PFSK-1 (cell line): ENCODE measurements at regions not wholly inside any gene's neighbourhood (a gene's known extent, or its start where the extent isn't known, plus 50 kb on each side); places are given as distances from the start of the nearest gene placed in this dataset.

Experiments used
- FOXP2 ChIP-seq: optimal IDR thresholded peaks from 2 replicates; pipeline ENCODE3; 2011; ENCODE audit warnings: borderline replicate concordance, control low read depth, inconsistent platforms; ENCODE audit not compliant: insufficient read depth; ENCODE audit errors: extremely low read length, extremely low read depth
- POLR2AphosphoS5 ChIP-seq: IDR thresholded peaks from 2 replicates; pipeline ENCODE4 v1.6.1; 2012; ENCODE audit warnings: low read depth, mild to moderate bottlenecking, control low read depth, low read length, moderate library complexity
- SIN3A ChIP-seq: IDR thresholded peaks from 2 replicates; pipeline ENCODE4 v1.6.1; 2012; ENCODE audit warnings: mild to moderate bottlenecking, low read length, moderate library complexity, borderline replicate concordance; ENCODE audit not compliant: insufficient read depth
- TAF1 ChIP-seq: IDR thresholded peaks from 2 replicates; pipeline ENCODE4 v1.6.1; 2012; ENCODE audit warnings: low read length, control low read depth, borderline replicate concordance; ENCODE audit not compliant: insufficient read depth
- TF ChIP-seq, protein P1 (sequence below), 2 experiments: IDR thresholded peaks; 2 replicates each; pipeline versions ENCODE4 v1.6.1 to v1.8.0; 2011 to 2012; ENCODE audit warnings: low read depth in 2 of 2, low read length in 2 of 2, control low read depth in 1 of 2, inconsistent platforms in 1 of 2, mild to moderate bottlenecking in 1 of 2, moderate library complexity in 1 of 2; ENCODE audit not compliant: insufficient read depth in 1 of 2

DNA sequence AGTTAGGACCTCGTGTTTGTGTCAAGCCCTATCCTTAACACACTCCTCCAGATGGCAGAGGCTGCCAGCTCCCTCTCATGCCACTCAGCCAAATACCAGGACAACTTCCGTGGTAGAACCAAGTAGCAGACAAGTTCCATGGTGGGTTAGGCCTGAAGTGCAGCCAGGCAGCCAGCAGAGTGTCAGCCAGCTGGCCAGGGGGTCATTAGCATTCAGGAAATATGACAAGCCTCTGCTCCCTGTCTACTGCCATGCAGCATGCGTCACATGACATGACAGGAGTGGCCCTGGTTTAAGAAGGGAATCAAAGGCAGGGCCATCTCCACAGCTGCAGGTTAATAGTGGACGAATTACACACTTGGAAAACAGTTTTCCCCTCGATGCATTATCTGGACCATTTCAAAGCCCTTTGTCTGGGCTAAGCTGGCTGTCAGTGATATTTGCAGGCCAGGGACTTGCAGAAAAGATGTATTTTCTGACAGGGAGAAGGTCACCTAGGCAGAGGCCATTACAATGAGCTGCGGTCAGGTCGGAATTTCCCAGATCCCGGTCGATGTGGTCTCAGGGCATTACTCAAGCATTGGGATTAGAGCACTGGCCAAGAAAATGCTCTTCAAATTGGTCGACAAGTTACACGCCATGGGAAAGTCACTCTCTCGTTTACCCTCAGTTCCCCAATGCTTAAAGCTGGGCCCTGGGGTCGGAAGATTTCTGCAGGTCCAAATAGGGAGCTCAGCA, 461.7 kb upstream of the CADM1 start:
- TF ChIP-seq POLR2AphosphoS5: no peak
- no peak for TF ChIP-seq TAF1
- TF ChIP-seq, protein P1, sequence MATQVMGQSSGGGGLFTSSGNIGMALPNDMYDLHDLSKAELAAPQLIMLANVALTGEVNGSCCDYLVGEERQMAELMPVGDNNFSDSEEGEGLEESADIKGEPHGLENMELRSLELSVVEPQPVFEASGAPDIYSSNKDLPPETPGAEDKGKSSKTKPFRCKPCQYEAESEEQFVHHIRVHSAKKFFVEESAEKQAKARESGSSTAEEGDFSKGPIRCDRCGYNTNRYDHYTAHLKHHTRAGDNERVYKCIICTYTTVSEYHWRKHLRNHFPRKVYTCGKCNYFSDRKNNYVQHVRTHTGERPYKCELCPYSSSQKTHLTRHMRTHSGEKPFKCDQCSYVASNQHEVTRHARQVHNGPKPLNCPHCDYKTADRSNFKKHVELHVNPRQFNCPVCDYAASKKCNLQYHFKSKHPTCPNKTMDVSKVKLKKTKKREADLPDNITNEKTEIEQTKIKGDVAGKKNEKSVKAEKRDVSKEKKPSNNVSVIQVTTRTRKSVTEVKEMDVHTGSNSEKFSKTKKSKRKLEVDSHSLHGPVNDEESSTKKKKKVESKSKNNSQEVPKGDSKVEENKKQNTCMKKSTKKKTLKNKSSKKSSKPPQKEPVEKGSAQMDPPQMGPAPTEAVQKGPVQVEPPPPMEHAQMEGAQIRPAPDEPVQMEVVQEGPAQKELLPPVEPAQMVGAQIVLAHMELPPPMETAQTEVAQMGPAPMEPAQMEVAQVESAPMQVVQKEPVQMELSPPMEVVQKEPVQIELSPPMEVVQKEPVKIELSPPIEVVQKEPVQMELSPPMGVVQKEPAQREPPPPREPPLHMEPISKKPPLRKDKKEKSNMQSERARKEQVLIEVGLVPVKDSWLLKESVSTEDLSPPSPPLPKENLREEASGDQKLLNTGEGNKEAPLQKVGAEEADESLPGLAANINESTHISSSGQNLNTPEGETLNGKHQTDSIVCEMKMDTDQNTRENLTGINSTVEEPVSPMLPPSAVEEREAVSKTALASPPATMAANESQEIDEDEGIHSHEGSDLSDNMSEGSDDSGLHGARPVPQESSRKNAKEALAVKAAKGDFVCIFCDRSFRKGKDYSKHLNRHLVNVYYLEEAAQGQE (IDR thresholded peaks at IDR 0.05; ENCODE audit: insufficient read depth in 1 of 2, low read depth in 2 of 2, low read length in 2 of 2): no peak
- no peak for TF ChIP-seq SIN3A
- no peak for TF ChIP-seq FOXP2

DNA sequence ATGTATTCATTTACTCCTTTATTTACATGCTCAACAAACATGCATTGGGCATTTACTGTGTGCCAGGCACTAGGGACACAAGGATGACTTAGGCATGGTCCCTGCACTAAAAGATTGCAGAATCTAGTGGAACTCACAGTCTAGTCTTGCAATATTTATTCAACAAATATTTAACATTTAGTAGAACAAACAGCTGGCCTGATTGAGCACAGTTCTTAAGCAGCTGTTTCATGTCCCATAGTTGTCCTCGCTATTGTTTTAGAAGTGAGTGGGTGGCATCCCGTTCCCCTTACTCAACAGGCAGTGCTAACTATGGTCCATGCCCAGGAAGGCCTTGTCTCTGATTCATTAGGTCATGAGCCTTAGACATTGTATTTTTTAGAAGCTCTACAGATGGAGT, 459.9 kb upstream of the CADM1 start:
- TF ChIP-seq POLR2AphosphoS5 (no peak), FOXP2 (no peak), SIN3A (no peak), TAF1 (no peak)
- TF ChIP-seq, protein P1 (IDR thresholded peaks at IDR 0.05; ENCODE audit: insufficient read depth in 1 of 2, low read depth in 2 of 2, low read length in 2 of 2): no peak

DNA sequence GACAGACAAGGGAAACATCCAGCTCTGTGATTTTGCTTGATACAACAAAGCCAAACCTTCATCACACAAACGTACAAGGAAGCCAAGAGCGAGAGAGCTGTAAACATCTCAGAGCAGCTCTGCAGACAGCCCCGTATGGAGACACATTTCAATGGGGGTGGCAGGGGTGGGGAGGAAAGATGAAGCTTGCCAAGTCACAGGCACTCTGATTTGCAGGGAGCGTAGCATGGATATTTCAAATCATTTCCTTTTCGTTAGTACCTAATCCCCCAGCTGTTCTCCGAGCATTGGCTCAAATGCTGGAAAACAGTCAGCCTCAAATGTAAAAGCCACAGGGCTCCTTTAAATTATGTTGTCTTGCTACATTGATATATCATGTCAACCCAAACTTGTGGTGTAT, 458.9 kb upstream of the CADM1 start:
- no peak for TF ChIP-seq TAF1
- no peak for TF ChIP-seq FOXP2
- TF ChIP-seq SIN3A: no peak
- TF ChIP-seq POLR2AphosphoS5: no peak
- TF ChIP-seq, protein P1 (IDR thresholded peaks at IDR 0.05; ENCODE audit: insufficient read depth in 1 of 2, low read depth in 2 of 2, low read length in 2 of 2): no peak

DNA sequence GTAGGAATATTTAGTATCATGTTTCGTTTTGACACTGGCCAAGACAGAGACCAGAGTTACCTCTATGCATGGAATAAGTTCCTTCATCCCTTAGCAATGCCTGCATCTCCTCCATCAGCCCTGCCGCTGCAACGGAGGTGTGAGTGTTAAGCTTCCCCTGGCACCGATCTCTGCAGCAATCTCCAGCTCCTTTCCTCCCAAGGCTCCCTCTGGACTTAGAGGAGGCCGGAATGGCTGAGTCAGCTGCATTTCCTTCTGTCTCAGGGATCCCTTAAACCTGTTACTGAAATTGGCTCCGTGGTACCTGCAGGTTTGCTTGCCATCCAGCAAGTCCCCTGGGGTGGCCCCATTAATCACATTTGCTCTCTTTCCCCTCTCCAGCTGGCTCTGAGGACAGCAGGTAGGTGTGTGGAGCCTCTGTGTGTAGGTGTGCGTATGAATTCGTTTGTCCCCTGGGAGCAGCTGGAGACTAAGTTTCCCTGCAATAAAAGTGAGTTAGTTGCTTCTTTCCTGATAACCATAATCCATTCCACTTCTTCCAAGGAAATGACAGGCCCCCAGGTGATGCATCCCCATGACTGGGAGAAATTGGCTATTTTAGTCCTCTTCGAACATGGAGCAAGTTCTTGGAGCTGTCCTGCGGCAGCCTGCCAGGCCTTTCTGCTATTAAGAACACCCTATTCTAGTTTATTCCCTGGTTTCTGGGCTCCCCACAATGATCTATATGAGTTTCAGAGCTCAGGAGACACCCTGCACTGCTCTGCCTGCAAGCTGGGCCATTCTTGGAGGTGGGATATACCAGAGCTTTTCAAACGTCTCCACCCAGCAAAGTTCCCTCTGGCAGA, 457.2 kb upstream of the CADM1 start:
- TF ChIP-seq, protein P1 (IDR thresholded peaks at IDR 0.05; ENCODE audit: insufficient read depth in 1 of 2, low read depth in 2 of 2, low read length in 2 of 2): no peak
- no peak for TF ChIP-seq TAF1
- TF ChIP-seq POLR2AphosphoS5: no peak
- no peak for TF ChIP-seq SIN3A
- TF ChIP-seq FOXP2: no peak
